ENCODE measurements at regions not wholly inside any gene's neighbourhood (a gene's known extent, or its start where the extent isn't known, plus 50 kb on each side); places are given as distances from the start of the nearest gene placed in this dataset.

- no peak overlapping the region for H3K4me3 ChIP-seq (replicated peaks in 1 of 2; ENCODE audit: low read depth in 1 of 2, low read length in 2 of 2)
Observed at GRCh38 chr18:10085416-10085815, 171.6 kb downstream of the VAPA start.

GRCh38 chr18:10085876-10086275, 172.1 kb downstream of the VAPA start:
- Histone ChIP-seq H3K79me2 (ENCODE audit: insufficient read depth, low read length) (no peaks in the 10 kb centered on the region), H3K27me3 (ENCODE audit: insufficient read depth, low read length) (no peaks in the 10 kb centered on the region; the same call in 1 of the 2 replicates), H3K9ac (ENCODE audit: low read length) (no peak overlapping the region), H3K27ac (ENCODE audit: low read depth, low read length) (no peak overlapping the region), H3K9me2 (ENCODE audit: insufficient read depth) (no peaks in the 10 kb centered on the region), H3K4me1 (ENCODE audit: control insufficient read depth in 1 of 2, insufficient read depth in 2 of 2, low read length in 2 of 2) (peaks cover 12 to 18% of the 10 kb centered on the region in 2 experiments; a peak in 2 of 4 replicates), H3K4me2 (ENCODE audit: low read length) (no peak overlapping the region), H3K36me3 (ENCODE audit: control insufficient read depth in 1 of 2, insufficient read depth in 2 of 2, low read length in 2 of 2) (no peaks in the 10 kb centered on the region), H3K4me3 (replicated peaks in 1 of 2; ENCODE audit: low read depth in 1 of 2, low read length in 2 of 2) (no peak overlapping the region), H2AFZ (ENCODE audit: low read depth, low read length, poor library complexity, severe bottlenecking) (no peak overlapping the region), H3K9me3 (ENCODE audit: control insufficient read depth in 1 of 2, insufficient read depth in 1 of 2, low read depth in 1 of 2, low read length in 2 of 2) (peaks cover 4 to 7% of the 10 kb centered on the region in 2 experiments; a peak in 2 of 4 replicates), H4K20me1 (ENCODE audit: insufficient read depth) (no peaks in the 10 kb centered on the region)
- intact Hi-C loops (cut with micrococcal nuclease) = no loop called here
- ATAC-seq (no peak), DNase-seq (ENCODE audit: low read depth, low spot score) (no peak)
- CTCF ChIA-PET = no interaction called here
- POLR2A ChIA-PET = interaction anchor here (0.8 kb wide), 1 partner anchor 12 kb away, joined by 3 read pairs; no protein-coding TSS in a partner anchor
- BruUV-seq (replicated peaks) = no TSS peak
- no peak for TF ChIP-seq MAX (IDR thresholded peaks at IDR 0.05)
- TF ChIP-seq JUND (IDR thresholded peaks at IDR 0.05) = no peak
- TF ChIP-seq POLR2A (IDR thresholded peaks at IDR 0.05; ENCODE audit: borderline replicate concordance, extremely low read depth, insufficient read depth, insufficient read length) = no peak
- TF ChIP-seq CBX3 (IDR thresholded peaks at IDR 0.05; ENCODE audit: low read depth) = no peak
- no peak for TF ChIP-seq SIN3A (IDR thresholded peaks at IDR 0.05; ENCODE audit: low read depth)
- no peak for TF ChIP-seq RAD21 (IDR thresholded peaks at IDR 0.05; ENCODE audit: low read depth)
- TF ChIP-seq CEBPB (IDR thresholded peaks at IDR 0.05; ENCODE audit: low read depth) = no peak
- TF ChIP-seq EZH2 (IDR thresholded peaks at IDR 0.05) = no peak
- TF ChIP-seq ZFX (IDR thresholded peaks at IDR 0.05) = no peak
- no peak for TF ChIP-seq SP1 (IDR thresholded peaks at IDR 0.05; ENCODE audit: low read depth)
- no peak for TF ChIP-seq ELF1 (IDR thresholded peaks at IDR 0.05; ENCODE audit: borderline replicate concordance, low read depth)
- RAD21 ChIA-PET (ENCODE audit: low non-redundant PET in 1 of 2, low total read pairs in 2 of 2, uncharacterized antibody in 2 of 2, unreplicated experiment in 2 of 2) = no interaction called here

More at GRCh38 chr18:10085416-10085815, 171.6 kb downstream of the VAPA start:
- Histone ChIP-seq H3K27me3 (ENCODE audit: insufficient read depth, low read length) (no peaks in the 10 kb centered on the region; the same call in 1 of the 2 replicates), H2AFZ (ENCODE audit: low read depth, low read length, poor library complexity, severe bottlenecking) (no peak overlapping the region), H3K79me2 (ENCODE audit: insufficient read depth, low read length) (no peaks in the 10 kb centered on the region), H3K4me1 (ENCODE audit: control insufficient read depth in 1 of 2, insufficient read depth in 2 of 2, low read length in 2 of 2) (peaks cover 12 to 18% of the 10 kb centered on the region in 2 experiments; a peak in 2 of 4 replicates), H4K20me1 (ENCODE audit: insufficient read depth) (no peaks in the 10 kb centered on the region), H3K4me2 (ENCODE audit: low read length) (no peak overlapping the region), H3K36me3 (ENCODE audit: control insufficient read depth in 1 of 2, insufficient read depth in 2 of 2, low read length in 2 of 2) (no peaks in the 10 kb centered on the region), H3K27ac (ENCODE audit: low read depth, low read length) (no peak overlapping the region), H3K9me2 (ENCODE audit: insufficient read depth) (no peaks in the 10 kb centered on the region), H3K9me3 (ENCODE audit: control insufficient read depth in 1 of 2, insufficient read depth in 1 of 2, low read depth in 1 of 2, low read length in 2 of 2) (peaks cover 4 to 7% of the 10 kb centered on the region in 2 experiments; a peak in 2 of 4 replicates), H3K9ac (ENCODE audit: low read length) (no peak overlapping the region)
- DNase-seq (ENCODE audit: low read depth, low spot score) = no peak
- ChIA-PET CTCF (no interaction called here), RAD21 (ENCODE audit: low non-redundant PET in 1 of 2, low total read pairs in 2 of 2, uncharacterized antibody in 2 of 2, unreplicated experiment in 2 of 2) (no interaction called here), POLR2A (interaction anchor here (0.8 kb wide), 1 partner anchor 11 kb away, joined by 3 read pairs; no protein-coding TSS in a partner anchor)
- no TSS peak for BruUV-seq (replicated peaks)
- intact Hi-C loops (cut with micrococcal nuclease) = no loop called here
- no peak for ATAC-seq
- TF ChIP-seq, protein P1, sequence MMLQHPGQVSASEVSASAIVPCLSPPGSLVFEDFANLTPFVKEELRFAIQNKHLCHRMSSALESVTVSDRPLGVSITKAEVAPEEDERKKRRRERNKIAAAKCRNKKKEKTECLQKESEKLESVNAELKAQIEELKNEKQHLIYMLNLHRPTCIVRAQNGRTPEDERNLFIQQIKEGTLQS (IDR thresholded peaks at IDR 0.05) = no peak
- TF ChIP-seq RAD21 (IDR thresholded peaks at IDR 0.05; ENCODE audit: low read depth) = no peak

Data from HCT116 (cell line).